AG04450 (cell line): ENCODE measurements at regions not wholly inside any gene's neighbourhood (a gene's known extent, or its start where the extent isn't known, plus 50 kb on each side); places are given as distances from the start of the nearest gene placed in this dataset.
A peak's percentile ranks its signal among the peaks of the same experiment; 100 is the strongest.

ENCODE experiments used
- CTCF ChIA-PET: fragments of 300-600, 350-600 bp; formaldehyde crosslinking; extraction: SDS; loops from one replicate; lab custom pipeline; 2022; ENCODE audit warnings: antibody characterized with exemption, inconsistent platforms; lab: Charles Lee
- POLR2A ChIA-PET: fragments of 350-600 bp; formaldehyde crosslinking; extraction: SDS; loops from one replicate; lab custom pipeline; 2021; ENCODE audit warnings: antibody characterized with exemption, inconsistent platforms; lab: Yijun Ruan, JAX
- DNase-seq: peaks from one replicate; pipeline ENCODE4 v3.0.0-alpha.2; 2011; ENCODE audit warnings: low read depth, low spot score
- H3K27ac ChIP-seq: one replicate; pipeline ENCODE4 v1.5.1; 2012; ENCODE audit warnings: low read depth, low read length, control low read depth
- H3K27me3 ChIP-seq: one replicate; pipeline ENCODE4 v1.6.0; 2012; ENCODE audit warnings: low read length; ENCODE audit not compliant: control insufficient read depth, insufficient read depth
- H3K4me3 ChIP-seq: 2 replicates; pipeline ENCODE4 v1.5.1; 2011; ENCODE audit warnings: mild to moderate bottlenecking, low read depth, low read length, control low read depth
- H3K9me3 ChIP-seq: 2 replicates; pipeline ENCODE4 v1.5.1; 2012; ENCODE audit warnings: low read length; ENCODE audit not compliant: control insufficient read depth, insufficient read depth
- TF ChIP-seq, protein P1 (sequence below): IDR thresholded peaks from 2 replicates; pipeline ENCODE4 v1.5.1; 2011; ENCODE audit warnings: low read depth, low read length, control low read depth, inconsistent platforms

DNA sequence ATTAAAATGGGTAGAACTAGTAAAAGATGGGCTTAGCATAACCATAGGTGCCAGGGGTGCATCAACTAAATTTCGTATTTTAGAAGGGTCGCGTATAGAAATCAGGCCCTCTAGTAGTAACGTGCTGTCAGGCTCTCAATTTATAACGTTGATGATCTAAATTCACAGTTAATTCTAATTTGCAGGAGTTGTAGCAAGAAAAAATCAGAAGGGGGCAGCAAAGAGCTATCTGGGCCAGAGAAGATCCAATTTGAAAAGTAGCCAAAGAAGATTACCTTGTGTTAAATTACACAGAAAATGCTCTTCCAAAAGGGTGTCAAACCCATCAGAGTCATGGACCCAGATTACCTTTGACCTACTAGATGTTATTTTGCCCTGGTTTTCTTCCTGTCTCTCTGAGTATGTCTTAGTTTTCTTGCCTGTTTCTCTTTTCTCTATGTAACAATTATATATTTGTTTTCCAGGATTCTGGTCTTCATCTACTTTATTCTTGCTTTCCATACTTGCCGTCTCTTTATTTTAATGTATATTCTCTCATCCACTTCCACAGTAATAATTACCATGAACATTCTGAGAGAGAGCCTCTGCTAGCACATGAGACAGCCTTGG lies 1030.9 kb downstream of the AMY1C start:
- H3K27ac ChIP-seq = no peak overlapping the region
- no peaks in the 10 kb centered on the region; the same call in 1 of the 2 replicates for H3K9me3 ChIP-seq
- H3K4me3 ChIP-seq = no peak overlapping the region
- CTCF ChIA-PET = no interaction called here
- POLR2A ChIA-PET = no interaction called here
- no peak for DNase-seq
- no peaks in the 10 kb centered on the region for H3K27me3 ChIP-seq
- TF ChIP-seq, protein P1, sequence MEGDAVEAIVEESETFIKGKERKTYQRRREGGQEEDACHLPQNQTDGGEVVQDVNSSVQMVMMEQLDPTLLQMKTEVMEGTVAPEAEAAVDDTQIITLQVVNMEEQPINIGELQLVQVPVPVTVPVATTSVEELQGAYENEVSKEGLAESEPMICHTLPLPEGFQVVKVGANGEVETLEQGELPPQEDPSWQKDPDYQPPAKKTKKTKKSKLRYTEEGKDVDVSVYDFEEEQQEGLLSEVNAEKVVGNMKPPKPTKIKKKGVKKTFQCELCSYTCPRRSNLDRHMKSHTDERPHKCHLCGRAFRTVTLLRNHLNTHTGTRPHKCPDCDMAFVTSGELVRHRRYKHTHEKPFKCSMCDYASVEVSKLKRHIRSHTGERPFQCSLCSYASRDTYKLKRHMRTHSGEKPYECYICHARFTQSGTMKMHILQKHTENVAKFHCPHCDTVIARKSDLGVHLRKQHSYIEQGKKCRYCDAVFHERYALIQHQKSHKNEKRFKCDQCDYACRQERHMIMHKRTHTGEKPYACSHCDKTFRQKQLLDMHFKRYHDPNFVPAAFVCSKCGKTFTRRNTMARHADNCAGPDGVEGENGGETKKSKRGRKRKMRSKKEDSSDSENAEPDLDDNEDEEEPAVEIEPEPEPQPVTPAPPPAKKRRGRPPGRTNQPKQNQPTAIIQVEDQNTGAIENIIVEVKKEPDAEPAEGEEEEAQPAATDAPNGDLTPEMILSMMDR = peak; percentile 41; the same call in 1 of the 2 replicates

DNA sequence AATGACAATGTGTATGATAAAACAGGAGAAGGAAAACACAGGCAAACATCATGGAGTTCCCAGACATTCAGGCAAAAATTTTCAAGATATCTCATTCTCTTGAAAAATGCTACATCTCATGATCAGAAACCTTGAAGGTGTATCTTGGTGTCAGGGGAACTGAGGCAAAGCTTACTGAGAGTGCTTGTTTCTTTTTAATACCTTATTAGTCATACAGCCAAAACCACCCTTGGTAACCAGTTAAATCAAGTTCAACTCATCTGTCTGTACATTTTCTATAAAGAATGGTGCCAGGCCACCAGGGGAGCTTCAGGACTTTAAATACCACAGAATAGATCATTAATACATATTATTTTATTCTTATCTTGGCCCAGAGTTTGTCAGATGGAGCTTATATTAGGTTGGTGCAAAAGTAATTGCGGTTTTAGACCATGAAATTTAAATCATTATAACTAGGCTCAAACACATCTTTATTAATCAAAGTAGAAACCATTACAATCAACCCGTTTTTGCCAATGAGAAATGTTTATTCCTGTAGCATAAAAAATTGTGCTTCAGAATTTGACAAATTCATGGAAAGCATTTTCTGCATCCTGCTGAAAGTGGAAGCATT lies 1036.0 kb downstream of the AMY1C start:
- peaks cover 12% of the 10 kb centered on the region for H3K9me3 ChIP-seq
- no peaks in the 10 kb centered on the region for H3K27me3 ChIP-seq
- no peak overlapping the region for H3K4me3 ChIP-seq
- ChIA-PET POLR2A (no interaction called here), CTCF (no interaction called here)
- TF ChIP-seq, protein P1 = no peak
- DNase-seq = no peak
- H3K27ac ChIP-seq = no peak overlapping the region

DNA sequence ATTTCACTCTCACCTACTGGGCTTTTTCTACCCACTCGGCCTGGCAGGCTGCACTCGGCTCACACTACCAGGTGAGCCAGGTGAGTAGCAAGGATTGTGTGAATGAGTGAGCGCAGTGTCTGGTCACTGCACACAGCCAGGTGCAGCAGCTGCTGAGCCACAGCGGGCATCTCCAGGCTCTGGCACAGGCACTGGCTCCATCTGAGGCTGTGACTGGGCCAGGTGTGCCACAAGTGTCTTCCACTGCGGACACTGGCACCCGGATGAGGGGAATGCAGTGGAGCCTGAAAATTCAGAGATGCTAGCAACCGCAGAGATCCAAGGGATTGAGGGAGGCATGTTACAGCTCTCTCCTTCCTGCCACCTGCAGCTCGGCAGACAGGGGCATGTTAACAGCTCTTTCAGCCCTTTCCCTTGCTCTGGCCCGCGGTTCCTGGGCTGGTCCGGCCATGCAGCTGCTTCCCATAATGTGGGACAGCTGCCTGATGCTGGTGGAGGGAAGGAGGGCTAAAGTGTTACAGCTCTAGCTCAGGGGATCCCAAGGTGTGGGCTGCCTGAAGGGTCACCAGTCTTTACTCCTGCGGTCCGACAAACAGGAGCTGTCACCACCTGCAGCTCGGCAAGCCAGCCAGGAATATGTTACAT lies 1038.3 kb downstream of the AMY1C start:
- Histone ChIP-seq H3K27me3 (no peaks in the 10 kb centered on the region), H3K27ac (no peak overlapping the region), H3K9me3 (peaks cover 12% of the 10 kb centered on the region), H3K4me3 (no peak overlapping the region)
- ChIA-PET CTCF (no interaction called here), POLR2A (no interaction called here)
- DNase-seq = no peak
- TF ChIP-seq, protein P1 = no peak

DNA sequence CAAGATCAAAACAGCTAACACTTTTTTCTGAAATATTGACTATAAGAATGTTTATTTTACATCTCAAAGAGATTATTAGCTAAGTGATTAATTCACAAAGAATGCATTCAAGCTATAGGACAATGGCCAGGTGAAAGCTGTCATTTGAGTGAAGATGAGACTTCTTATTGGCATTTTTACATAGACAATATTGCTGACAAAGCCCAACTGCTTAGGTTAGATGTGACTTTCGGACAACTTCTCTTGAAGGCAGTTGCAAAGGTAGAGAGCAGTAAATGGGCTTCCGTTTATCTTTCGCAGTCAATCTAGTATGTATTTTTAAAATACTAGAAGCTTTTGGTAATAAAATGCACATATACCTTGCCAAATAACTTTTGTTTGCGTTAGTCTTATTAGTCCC lies 1041.3 kb downstream of the AMY1C start:
- CTCF ChIA-PET = no interaction called here
- POLR2A ChIA-PET = no interaction called here
- Histone ChIP-seq H3K27me3 (no peaks in the 10 kb centered on the region), H3K4me3 (no peak overlapping the region), H3K27ac (no peak overlapping the region), H3K9me3 (peaks cover 16% of the 10 kb centered on the region)
- no peak for DNase-seq
- TF ChIP-seq, protein P1 = no peak

DNA sequence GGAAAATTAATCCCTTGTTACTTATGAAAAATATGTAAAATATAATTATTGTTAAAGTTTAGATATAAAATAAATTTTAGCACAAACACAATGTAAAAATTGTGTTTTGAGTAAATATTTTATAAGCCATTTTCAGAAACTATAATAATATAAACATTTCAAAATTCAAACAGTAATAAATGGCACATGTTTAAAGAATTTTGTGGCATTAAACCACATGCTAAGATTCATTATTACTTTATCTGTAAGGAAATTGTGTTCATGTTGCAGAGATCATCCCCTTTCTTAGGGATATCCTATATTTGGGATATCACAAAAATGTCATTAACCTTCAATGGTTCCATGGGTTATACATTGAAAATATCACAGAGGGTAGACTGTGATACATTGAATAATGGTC lies 1044.3 kb downstream of the AMY1C start:
- POLR2A ChIA-PET = no interaction called here
- CTCF ChIA-PET = no interaction called here

More for the DNA sequence above, 1044.3 kb downstream of the AMY1C start:
- Histone ChIP-seq H3K27me3 (no peaks in the 10 kb centered on the region), H3K27ac (no peak overlapping the region), H3K4me3 (no peak overlapping the region), H3K9me3 (peaks cover 4% of the 10 kb centered on the region; the same call in 1 of the 2 replicates)
- TF ChIP-seq, protein P1 = no peak
- DNase-seq = no peak
